Right lung (tissue), 2 donors: ENCODE measurements at regions not wholly inside any gene's neighbourhood (a gene's known extent, or its start where the extent isn't known, plus 50 kb on each side); places are given as distances from the start of the nearest gene placed in this dataset.

Experiments
- DNase-seq, 2 donors: peaks; one replicate each; pipeline ENCODE4 v3.0.0-alpha.2; 2013

DNA sequence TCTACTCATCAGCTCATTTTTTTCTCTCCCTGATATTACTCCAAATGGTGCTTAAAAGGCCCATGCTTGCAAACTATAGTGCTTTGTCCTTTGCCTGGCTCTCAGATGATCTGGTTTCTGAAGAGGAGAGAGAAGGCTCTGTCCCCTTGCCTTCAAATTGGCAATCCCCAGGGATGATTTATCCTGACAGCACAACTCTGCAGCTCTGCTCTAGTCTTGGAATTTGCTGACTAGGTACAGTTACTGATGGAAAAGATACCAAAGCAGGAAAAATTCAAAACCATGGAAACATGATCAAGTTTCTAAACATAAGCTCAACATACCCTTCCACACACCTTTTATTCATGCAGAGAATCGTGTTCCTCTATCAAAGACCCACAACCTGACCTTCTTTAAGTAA is 106.7 kb upstream of the CADPS start:
- no peak for DNase-seq

DNA sequence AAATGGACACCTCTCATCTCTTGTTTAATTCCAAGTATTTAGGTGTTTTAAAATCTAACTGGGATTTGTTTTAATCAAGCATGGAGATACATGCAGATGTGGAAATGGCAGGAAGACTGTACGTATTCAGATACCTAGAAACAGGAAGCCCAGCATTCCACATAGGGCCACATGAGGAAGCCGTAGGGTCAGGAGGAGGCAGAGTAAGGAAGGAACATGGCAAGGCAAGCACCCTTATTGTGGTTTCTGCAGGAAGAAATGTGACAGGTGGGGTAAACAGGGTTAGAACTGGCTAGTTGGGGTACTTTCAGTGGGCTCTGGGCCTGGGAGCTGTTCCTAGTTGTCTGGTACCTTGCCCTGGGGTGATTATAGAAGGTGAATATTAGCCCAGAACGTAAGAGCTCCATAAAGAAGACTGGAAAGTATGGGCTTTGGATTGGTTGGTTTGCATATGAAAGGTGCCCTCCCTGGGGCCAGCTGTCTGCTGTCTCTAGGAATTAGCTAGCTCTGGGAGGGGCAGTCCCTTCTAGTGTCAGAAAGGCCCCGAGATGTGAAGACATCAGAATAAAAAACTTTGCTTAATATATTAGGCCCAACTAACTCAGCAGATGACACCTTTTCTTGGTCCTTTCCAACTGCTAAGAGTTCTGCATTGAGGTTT is 107.7 kb upstream of the CADPS start:
- no peak for DNase-seq

DNA sequence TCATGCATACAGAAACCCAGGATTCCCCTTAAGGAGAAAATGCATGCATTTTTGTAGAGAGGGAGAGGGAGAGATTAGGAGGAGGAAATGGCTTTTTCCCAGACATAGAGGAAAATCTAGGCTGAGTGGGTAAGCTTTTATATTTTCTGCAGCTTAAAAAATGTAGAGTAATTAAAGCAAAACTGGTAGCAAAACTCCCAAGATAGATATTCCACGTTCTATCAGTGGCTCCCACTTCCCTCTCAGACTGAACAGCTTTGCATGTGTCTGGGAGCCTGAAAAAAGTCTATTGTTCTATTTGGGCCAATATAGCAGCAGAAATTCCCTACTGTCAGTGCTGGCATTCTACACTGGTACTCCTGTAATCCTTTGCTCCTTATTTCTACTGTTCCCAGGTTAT is 110.8 kb upstream of the CADPS start:
- DNase-seq = no peak

DNA sequence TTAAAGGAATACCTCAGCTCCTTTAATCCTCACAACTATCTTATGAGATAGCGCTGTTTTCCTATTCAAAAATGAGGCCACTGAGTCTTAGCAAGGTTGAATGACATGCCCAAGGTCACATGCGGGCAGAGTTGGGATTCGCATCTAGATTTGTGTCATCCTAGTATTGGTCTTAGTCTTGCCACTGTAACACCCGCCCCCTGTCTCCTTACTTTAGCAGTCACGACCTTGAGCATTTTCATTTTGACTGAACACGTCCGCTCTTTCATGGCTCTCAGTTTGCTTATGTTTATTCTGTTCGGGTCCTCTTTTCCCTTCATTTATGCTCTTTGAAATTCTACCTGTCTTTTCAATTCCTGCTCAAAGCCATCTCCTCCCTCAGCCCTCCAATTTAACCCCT is 112.5 kb upstream of the CADPS start:
- DNase-seq = no peak

DNA sequence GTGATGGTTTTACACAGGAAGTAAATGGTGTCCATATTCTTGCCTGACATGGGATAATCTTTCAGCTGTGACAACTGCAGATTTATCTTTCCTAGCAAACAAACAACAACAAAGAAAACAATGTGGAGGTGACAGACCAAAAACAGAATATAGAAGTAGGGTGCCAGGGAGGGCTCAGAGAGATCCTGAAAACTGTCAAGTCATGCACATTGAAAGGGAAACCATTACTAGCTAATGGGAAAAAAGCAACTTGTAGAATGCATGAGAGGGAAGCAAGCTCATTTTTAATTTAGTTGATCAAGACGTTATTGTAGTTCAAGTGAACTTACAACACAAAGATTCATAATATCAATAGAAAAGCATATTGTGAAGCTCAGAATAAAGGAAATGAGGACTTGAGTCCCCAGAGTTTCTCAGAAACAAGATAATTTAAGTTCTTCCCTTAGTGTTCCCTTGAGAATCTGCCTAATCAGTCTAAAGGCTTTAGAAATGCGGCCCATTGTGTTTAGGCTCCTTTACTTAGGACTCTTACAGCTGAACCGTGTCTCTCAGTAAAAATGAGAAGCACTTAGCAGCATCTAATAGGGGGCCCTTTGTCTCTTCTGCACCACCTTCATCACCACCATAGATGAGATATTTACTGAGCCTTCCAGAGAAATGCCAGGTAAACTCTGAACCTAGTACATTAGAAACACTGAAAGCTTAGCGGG is 115.6 kb upstream of the CADPS start:
- DNase-seq = no peak

DNA sequence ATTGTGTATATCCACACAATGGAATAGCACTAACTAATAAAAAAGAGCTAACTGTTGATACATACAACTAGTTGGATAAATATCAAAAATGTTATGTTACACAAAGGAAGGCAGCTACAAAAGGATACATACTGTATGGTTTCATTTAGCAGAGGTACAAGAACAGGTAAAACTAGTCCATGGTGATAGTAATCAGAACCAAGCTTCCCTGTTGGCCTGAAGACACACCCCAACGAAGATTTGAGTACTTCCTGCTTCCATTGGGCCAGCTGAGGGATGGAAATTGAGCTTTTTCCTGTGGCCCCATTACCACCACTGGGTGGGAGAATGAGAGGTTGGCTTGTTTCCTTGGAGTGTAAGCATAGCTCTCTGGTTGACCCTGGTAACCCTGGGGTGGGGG is 117.3 kb upstream of the CADPS start:
- no peak for DNase-seq

DNA sequence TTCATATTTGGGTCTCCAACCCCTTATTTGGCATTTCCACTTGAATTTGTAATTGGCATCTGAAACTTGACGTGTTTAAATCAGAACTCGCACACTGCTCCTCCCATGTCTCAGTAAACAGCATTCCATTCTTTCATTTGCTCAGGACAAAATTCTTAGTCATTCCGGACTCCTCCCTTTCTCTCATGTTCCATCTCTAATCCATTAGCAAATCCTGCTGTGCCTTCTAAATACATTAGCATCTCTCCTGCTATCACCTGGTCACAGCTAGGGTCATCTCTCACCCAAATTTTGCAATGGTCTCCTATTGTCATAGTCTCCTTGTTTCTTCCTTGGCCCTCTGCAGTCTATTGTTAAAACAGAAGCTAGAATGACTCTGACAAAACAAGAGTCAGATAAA is 119.9 kb upstream of the CADPS start:
- no peak for DNase-seq

DNA sequence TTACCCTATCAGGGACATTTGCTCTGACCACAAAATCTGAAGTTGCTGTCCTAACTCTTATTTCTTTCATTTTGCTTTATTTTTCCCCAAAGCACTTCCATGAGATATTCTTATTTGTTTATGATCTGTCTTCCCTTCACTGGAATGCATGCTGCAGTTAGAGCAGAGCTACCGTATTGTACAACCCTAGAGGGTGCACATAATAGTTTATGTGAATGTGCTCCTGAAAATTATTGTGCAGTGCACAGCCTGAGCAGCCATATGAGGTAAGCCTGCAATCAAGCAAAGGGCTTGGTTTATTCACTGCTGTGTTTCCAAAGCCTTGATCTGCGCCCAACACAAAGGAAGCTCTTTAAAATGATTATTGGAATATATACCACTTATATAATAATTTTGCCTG is 120.3 kb upstream of the CADPS start:
- no peak for DNase-seq

DNA sequence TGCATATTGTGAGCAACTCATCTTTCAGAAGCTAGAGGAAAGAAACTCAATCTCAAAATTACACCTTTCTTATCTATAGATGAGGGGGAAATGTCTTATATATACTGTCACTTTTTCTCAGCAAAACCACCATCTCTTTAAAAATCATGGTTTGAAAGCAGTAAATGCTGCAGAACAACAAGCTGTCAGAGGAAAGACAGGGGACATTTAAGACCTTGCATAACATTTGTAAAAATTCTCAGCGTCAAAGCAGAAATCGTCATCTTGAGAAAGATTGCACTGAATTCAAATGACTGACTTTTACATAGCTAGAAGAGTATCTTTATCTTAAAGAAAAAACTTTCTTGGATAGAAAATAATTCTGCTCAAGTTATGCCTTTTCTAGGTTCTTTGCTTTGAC is 122.2 kb upstream of the CADPS start:
- DNase-seq = no peak

DNA sequence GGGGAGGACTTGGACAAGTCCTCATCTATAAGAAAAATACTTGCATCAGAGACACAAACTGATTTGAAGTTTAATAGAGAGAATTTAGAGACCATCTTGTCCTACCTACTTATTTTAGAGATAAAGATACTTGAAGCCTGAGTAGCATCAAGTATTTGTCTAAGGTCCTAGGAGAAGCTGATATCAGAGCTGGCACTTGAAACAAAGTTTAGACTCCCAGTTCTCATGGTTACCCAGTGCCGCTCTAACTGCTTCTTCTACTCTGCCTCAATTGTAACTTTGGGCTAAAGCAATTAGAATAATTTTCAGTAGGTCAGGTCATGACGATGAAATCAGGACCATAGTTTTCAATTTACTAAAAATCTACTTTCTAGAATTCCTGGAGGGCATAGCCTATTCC is 123.9 kb upstream of the CADPS start:
- no peak for DNase-seq

DNA sequence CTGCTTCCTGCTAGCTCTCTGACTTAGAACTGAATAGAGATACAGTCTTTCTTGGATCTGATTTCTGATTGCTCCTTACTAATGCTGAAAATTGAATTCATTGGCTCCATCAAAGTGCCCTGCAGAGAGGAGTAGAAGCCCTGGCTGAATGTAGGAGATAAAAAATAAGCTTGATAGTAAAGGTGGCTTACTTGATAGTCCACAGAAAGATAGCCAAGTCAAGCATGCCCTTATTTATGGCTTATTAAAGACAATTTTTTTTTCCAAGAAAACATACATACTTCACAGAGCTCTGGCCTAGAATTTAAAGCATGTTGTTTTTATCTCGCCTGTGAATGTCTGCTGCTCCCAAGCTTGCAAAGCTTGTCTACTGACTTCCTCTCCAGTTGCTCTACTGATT is 124.6 kb upstream of the CADPS start:
- no peak for DNase-seq

DNA sequence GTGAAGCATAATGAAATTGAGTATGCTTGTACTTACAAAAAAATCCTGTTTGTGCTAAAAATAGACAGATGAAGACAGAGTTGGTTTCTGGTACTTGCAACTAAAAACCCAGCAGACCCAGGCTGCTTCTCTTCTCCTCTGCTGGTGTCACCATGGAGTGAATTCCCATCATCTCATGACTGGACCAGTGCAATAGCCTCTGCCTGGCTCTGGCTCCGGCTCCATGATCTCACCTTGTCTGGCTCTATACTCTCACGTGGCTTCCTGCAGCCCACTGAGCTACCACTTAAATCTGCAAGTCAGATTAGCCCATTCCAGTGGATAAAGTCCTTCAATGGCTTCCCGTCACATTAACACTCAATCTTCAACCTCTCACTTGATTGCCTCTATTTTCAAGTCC is 129.2 kb upstream of the CADPS start:
- no peak for DNase-seq

DNA sequence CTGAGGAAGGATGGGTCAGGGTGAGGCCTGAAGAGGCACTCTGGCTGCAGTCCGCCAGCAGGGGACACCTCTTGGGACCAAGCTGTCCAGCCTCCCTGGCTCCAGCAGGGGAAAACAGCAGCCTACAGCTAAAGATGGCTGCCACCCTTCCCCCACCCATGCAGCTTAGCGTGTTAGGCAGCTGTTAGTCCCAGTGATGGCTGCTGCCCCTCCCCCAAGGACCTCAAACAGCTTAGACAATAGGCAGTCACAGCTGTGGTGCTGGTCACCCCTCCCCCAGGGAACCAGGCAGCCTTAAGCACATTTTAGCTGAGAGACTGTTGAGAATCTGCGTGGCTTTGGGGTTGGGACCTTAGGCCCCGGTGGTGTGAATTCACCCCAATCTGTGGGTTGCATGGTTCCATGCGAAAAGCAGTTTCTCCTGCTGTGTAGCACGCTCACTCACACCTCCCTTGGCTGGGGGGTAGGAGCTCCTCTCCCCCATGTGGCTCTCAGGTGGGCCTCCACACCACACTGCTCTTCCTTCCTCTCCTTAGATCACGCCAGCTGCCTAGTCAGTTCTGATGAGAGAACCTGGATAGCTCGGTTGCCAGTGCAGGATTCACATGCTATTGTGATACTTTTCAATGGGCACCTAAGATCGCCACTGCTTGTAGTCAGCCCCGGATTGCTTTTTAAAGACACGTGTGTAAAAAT is 140.5 kb upstream of the CADPS start:
- DNase-seq = no peak

DNA sequence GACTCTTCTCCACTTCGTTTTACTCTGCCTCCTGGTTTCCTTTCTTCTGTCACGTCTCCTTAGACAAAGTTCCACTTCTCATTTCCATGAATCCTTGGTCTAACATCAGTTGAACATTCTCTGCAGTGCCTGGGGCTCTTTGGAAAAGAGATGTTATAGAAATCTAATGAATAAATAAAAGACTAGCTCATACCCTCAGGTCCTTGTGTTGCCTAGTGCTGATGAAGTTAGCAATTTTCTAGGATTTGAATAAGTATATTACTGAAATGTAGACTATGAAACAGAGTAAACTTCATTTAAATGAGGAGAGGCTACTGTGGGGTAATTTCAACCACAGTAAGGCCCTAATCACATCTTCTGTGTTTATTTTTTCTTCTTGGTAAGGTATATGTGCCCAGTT is 146.9 kb upstream of the CADPS start:
- no peak for DNase-seq

DNA sequence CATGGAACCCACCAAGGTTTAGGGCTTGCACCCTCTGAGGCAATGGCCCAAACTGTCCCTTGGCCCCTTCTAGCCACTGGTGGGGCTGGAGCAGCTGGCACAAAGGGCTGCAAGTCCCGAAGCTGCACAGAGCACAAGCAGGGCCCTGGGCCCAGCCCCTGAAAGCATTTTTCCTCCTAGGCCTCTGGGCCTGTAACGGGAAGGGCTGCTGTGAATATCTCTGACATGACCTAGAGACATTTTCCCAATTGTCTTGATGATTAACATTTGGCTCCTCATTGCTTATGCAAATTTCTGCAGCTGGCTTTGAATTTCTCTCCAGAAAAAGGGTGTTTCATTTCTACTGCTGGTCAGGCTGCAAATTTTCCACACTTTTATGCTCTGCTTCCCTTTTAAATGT is 151.5 kb upstream of the CADPS start:
- no peak for DNase-seq

DNA sequence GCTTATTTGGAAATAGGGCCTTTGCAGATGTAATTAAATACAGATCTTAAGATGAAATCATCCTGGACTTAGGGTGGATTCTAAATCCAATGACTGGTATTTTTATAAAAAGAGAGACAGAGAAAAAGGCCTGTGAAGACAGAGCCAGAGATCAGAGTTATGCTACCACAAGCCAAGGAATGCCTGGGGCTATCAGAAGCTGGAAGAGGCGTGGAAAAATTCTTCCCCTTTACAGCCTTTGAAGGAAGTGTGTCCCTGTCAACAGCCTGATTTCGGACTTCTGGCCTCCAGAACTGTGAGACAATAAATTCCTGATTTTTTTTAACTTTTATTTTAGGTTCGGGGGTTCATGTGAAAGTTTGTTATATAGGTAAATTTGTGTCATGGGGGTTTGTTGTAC is 154.1 kb upstream of the CADPS start:
- no peak for DNase-seq

DNA sequence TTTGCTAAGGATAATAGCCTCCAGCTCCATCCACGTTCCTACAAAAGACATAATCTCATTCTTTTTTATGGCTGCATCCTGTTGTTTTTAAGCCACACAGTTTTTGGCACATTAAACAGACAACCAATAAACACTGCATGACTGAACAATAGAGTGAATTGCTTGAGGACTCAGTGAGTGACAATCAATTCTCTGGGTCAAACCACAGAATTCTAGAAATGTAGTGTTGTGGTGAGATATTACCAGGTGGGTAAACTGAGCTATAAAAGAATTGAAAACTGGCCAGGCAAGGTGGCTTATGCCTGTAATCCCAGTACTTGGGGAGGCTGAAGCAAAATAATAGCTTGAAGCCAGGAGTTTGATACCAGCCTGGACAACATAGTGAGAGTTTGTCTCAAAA is 154.7 kb upstream of the CADPS start:
- no peak for DNase-seq

DNA sequence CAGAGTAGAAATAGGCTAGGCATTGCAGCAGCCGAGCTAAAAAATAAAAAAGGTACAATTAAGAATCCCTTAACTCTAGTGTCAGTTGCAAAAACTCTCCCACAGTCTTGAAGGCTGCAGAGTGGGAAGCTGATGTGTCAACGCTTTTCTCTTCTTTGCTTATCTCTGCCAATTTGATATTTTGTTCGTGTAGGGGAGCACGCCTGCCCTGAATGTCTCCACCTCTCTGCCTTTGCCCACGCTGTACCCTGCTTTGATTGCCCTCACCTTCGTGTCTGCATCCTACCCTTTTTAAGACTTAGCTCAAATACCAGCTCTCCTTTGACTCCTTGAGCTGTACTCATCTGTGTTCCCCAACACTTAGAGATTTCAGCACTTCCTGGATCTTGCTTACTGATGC is 155.4 kb upstream of the CADPS start:
- no peak for DNase-seq

DNA sequence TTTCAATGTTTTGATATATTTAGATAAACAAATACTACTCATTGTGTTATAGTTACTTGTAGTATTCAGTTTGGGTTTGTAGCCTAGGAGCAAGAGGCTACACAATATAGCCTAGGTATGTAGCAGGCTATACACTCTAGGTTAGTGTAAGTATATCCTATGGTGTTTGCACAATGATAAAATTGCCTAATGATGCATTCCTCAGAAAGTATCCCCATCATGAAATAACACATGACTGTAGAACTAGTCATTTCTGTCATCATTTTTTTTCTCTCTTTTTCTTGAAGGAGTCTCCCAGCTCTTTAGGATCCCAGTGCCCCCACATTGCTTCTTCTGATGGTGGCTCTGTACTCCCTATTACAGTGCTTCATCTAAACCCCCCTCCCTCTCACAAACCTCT is 157.7 kb upstream of the CADPS start:
- no peak for DNase-seq

DNA sequence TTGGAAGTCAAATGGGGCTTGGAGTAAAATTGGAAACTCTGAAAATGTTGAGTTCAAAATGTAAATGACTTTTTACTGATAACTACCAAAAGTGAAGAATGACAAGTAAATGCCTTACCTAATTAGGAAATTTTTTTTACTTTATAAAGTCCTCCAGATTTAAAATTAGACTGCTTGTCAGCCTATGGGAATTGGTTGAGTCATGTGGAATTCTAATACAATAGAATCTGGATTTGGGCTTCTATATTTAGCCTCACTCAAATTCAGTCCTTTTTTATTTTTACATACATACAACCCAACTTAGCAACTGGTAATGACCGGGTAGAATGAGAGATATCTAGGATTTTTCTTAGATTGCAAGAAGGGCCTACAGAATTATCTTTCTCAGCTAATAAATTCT is 158.9 kb upstream of the CADPS start:
- no peak for DNase-seq

DNA sequence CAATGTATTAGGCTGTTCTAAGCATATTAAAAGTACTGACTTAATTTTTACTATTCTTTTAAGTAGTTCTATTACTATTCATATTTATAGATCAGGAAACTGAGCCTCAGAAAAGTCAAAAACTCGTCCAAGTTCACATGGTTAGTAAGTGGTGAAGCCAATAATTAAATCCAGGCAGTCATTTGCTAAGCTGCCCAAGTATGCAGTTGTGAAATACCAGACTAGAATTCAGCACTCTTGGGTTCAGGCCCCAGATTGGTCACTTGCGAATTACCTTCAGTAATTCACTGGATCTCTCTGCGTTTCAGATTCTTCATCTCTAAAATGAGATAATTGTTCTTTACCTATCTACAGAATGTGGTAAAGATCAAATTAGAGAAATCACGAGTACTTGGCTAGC is 161.9 kb upstream of the CADPS start:
- DNase-seq = no peak

DNA sequence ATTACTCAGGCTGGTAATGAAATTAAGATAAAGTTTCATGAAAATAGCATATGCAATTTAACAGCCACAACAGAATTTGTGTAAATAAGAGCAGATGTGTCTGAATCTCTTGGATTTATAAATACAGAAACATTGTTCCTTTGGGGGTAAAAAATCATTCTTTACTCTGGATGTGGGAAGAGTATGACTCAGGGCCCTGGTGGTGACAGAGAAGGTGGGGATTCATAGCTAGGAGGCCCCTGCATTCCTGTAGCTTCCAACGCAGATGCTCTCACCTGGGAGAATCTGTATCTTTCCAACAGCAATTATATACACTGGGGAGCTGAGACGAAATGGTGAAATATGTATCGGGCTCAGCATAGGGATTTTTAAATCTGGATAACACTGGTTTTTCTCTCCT is 167.6 kb upstream of the CADPS start:
- no peak for DNase-seq

DNA sequence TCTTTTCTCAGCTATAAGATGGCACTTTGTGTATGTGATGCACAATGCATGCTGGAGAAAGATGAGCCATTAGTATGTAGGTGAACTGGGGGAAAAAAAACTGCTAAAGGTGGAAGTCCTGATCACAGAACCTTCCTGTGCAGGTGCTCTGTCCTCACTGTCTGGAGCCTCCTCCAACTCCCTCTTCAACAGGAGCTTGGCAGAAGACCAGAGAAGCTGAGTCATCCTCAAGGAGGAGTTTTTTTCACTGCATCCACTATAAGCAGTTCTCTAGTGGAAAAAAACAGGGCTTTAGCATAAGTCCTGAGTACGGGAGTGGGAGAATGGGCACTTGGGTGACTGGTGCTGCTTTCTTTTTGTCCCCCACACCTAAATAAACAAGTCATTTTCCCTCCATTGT is 168.4 kb upstream of the CADPS start:
- DNase-seq = no peak

DNA sequence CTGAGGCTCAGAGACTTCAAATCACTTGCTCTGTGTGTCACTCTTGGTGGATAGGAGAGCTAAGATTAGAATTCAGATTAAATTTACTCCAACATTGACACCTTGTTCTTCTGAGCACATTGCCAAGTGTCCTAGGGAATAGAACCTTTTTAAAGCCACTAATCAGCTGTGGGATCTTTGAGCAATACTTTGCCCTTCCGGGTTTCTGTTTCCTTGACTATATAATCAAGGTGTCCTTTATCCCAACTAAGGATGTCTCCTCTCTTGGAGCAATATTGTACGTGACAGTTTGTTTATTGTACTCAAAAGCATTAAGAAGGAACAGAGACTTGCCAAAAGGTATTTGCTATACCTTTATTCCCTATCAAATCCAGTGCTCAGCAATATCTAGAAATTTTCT is 170.9 kb upstream of the CADPS start:
- no peak for DNase-seq
